ENCODE measurements at regions not wholly inside any gene's neighbourhood (a gene's known extent, or its start where the extent isn't known, plus 50 kb on each side); places are given as distances from the start of the nearest gene placed in this dataset.

DNA sequence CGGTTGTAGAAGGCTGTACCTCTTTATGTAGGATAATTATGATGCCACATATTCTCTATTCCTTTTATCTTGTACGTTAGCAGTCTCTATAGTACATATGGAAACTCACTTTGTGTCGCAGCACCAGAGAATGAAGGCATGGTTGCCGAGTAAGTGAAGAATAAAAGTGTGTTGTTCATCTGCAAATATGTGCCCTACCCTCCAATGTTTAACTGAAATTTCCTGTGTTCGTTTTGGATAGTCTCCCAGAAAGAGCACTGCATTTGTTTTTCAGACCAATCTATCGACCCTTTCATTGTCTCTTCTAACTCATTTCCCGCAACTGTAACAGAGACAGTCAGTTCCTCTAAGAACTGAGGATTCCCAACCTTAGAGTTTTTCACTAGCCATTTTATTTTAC is 592.8 kb downstream of the TUSC7 start:
- POLR2A ChIA-PET, result no interaction called here

DNA sequence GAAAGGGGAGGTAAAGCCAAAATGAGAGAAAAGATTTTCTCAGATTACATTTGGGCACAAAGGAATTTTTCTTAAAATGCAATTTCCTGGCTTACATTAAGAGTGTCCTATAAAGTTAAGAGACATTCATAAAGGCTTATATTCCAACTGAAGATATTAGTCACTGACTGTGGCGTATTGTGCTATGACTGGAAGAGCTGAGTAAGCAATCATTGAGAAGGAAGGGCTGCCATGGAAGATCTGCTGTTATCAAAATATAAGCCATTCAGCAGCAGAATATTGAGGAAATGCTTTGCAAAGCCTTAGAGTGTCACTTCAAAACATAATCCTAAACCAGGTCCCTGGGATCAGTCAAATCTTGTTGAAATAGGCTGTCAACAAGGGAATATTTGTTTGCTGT is 593.9 kb downstream of the TUSC7 start:
- Histone ChIP-seq H3K79me2 (ENCODE audit: control insufficient read depth, insufficient read depth, low read length) (no peaks in the 10 kb centered on the region), H3K4me2 (ENCODE audit: insufficient read depth, low read length) (no peak overlapping the region), H3K36me3 (ENCODE audit: control insufficient read depth, insufficient read depth, low read length) (no peaks in the 10 kb centered on the region), H2AFZ (ENCODE audit: low read depth, low read length) (no peak overlapping the region), H3K4me1 (replicated peaks in 1 of 2; ENCODE audit: control insufficient read depth in 2 of 2, insufficient read depth in 2 of 2, low read length in 2 of 2) (no peaks in the 10 kb centered on the region), H3K9me1 (ENCODE audit: control insufficient read depth, insufficient read depth, low read length) (no peaks in the 10 kb centered on the region), H3K9ac (ENCODE audit: insufficient read depth in 1 of 2, low read depth in 2 of 2, low read length in 2 of 2) (no peak overlapping the region), H3K4me3 (no peak overlapping the region), H3K9me3 (replicated peaks; ENCODE audit: control insufficient read depth, insufficient read depth, low read depth, low read length) (no peaks in the 10 kb centered on the region), H3K27me3 (ENCODE audit: control insufficient read depth in 2 of 2, insufficient read depth in 2 of 2, low read length in 2 of 2) (no peaks in the 10 kb centered on the region), H4K20me1 (replicated peaks; ENCODE audit: control insufficient read depth, insufficient read depth, low read length) (no peaks in the 10 kb centered on the region), H3K27ac (ENCODE audit: extremely low read depth, low read depth, low read length) (no peak overlapping the region)
- WGBS (ENCODE audit: insufficient coverage, low coverage, missing lambda C conversion rate), result 0% methylated on average over 1 of the region's 1 CpG
- POLR2A ChIA-PET, result no interaction called here
- CTCF ChIA-PET (ENCODE audit: low intra/inter-chr PET ratio), result no interaction called here
- intact Hi-C loops (cut with micrococcal nuclease) (no loop called here), in situ Hi-C loops (cut with MboI) (no loop called here)
- DNase-seq (ENCODE audit: extremely low read depth in 1 of 4, low spot score in 3 of 4) (no peak), FAIRE-seq (no peak), ATAC-seq (no peak)
- BruUV-seq (replicated peaks), result no TSS peak
- TF ChIP-seq RBM17 (IDR thresholded peaks at IDR 0.05; ENCODE audit: borderline replicate concordance, low read depth, low read length), result no peak
- TF ChIP-seq MEIS2 (IDR thresholded peaks at IDR 0.05; ENCODE audit: partially characterized antibody), result no peak
- TF ChIP-seq, protein P1, sequence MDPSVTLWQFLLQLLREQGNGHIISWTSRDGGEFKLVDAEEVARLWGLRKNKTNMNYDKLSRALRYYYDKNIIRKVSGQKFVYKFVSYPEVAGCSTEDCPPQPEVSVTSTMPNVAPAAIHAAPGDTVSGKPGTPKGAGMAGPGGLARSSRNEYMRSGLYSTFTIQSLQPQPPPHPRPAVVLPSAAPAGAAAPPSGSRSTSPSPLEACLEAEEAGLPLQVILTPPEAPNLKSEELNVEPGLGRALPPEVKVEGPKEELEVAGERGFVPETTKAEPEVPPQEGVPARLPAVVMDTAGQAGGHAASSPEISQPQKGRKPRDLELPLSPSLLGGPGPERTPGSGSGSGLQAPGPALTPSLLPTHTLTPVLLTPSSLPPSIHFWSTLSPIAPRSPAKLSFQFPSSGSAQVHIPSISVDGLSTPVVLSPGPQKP (CRISPR knock-in tag; IDR thresholded peaks at IDR 0.05), result no peak
- TF ChIP-seq PML (IDR thresholded peaks at IDR 0.05; ENCODE audit: low read length), result no peak
- TF ChIP-seq FOSL1 (tag; conservative IDR thresholded peaks at IDR 0.05), result no peak
- no peak for TF ChIP-seq HMG20B (CRISPR knock-in tag; IDR thresholded peaks at IDR 0.05)

More for the DNA sequence above, 592.8 kb downstream of the TUSC7 start:
- H4K20me1 ChIP-seq (replicated peaks; ENCODE audit: control insufficient read depth, insufficient read depth, low read length), result no peaks in the 10 kb centered on the region
- no peaks in the 10 kb centered on the region for H3K9me1 ChIP-seq (ENCODE audit: control insufficient read depth, insufficient read depth, low read length)
- H3K4me1 ChIP-seq (replicated peaks in 1 of 2; ENCODE audit: control insufficient read depth in 2 of 2, insufficient read depth in 2 of 2, low read length in 2 of 2), result no peaks in the 10 kb centered on the region
- no peak for ATAC-seq
- H3K4me3 ChIP-seq, result no peak overlapping the region
- CTCF ChIA-PET (ENCODE audit: low intra/inter-chr PET ratio), result no interaction called here
- H2AFZ ChIP-seq (ENCODE audit: low read depth, low read length), result no peak overlapping the region
- H3K9ac ChIP-seq (ENCODE audit: insufficient read depth in 1 of 2, low read depth in 2 of 2, low read length in 2 of 2), result no peak overlapping the region
- in situ Hi-C loops (cut with MboI) (no loop called here), intact Hi-C loops (cut with micrococcal nuclease) (no loop called here)
- H3K4me2 ChIP-seq (ENCODE audit: insufficient read depth, low read length), result no peak overlapping the region
- H3K79me2 ChIP-seq (ENCODE audit: control insufficient read depth, insufficient read depth, low read length), result no peaks in the 10 kb centered on the region
- H3K9me3 ChIP-seq (replicated peaks; ENCODE audit: control insufficient read depth, insufficient read depth, low read depth, low read length), result no peaks in the 10 kb centered on the region
- no peaks in the 10 kb centered on the region for H3K36me3 ChIP-seq (ENCODE audit: control insufficient read depth, insufficient read depth, low read length)
- no peak for FAIRE-seq
- no TSS peak for BruUV-seq (replicated peaks)
- 1% methylated on average over 7 of the region's 7 CpGs for WGBS (ENCODE audit: insufficient coverage, low coverage, missing lambda C conversion rate)
- H3K27ac ChIP-seq (ENCODE audit: extremely low read depth, low read depth, low read length), result no peak overlapping the region
- TF ChIP-seq ZC3H4 (CRISPR knock-in tag; IDR thresholded peaks at IDR 0.05; ENCODE audit: borderline replicate concordance) (no peak), ASH1L (IDR thresholded peaks at IDR 0.05; ENCODE audit: borderline replicate concordance, low read depth, partially characterized antibody) (no peak), ZBTB2 (IDR thresholded peaks at IDR 0.05) (no peak), STAG1 (CRISPR knock-in tag; IDR thresholded peaks at IDR 0.05; ENCODE audit: borderline replicate concordance) (no peak), CHD1 (IDR thresholded peaks at IDR 0.05; ENCODE audit: low read length) (no peak), WHSC1 (IDR thresholded peaks at IDR 0.05; ENCODE audit: low read length) (no peak), LEF1 (IDR thresholded peaks at IDR 0.05) (no peak)
- DNase-seq (ENCODE audit: extremely low read depth in 1 of 4, low spot score in 3 of 4), result no peak
- H3K27me3 ChIP-seq (ENCODE audit: control insufficient read depth in 2 of 2, insufficient read depth in 2 of 2, low read length in 2 of 2), result no peaks in the 10 kb centered on the region

All from K562 (cell line).